HG03066 (cell line): ENCODE measurements at regions not wholly inside any gene's neighbourhood (a gene's known extent, or its start where the extent isn't known, plus 50 kb on each side); places are given as distances from the start of the nearest gene placed in this dataset.

Experiments used
- ATAC-seq: cut with Tn5 transposase; IDR thresholded peaks from one replicate; pipeline ENCODE4 v1.9.1; 2021; ENCODE audit warnings: low read depth; ENCODE audit not compliant: unreplicated experiment

- no peak for ATAC-seq
Observed at GRCh38 chr10:57964351-57964750, 303.3 kb downstream of the IPMK start.

- no peak for ATAC-seq
Observed at GRCh38 chr10:57963546-57963945, 304.1 kb downstream of the IPMK start.

- no peak for ATAC-seq
Observed at GRCh38 chr10:57962839-57963238, 304.9 kb downstream of the IPMK start.

GRCh38 chr10:57961487-57961886, 306.2 kb downstream of the IPMK start:
- no peak for ATAC-seq

GRCh38 chr10:57960406-57960805, 307.3 kb downstream of the IPMK start:
- no peak for ATAC-seq

GRCh38 chr10:57959318-57960006, 308.2 kb downstream of the IPMK start:
- no peak for ATAC-seq

- no peak for ATAC-seq
Observed at GRCh38 chr10:57955076-57955475, 312.6 kb downstream of the IPMK start.

- ATAC-seq = no peak
Observed at GRCh38 chr10:57952741-57953140, 315.0 kb downstream of the IPMK start.

GRCh38 chr10:57950442-57950974, 317.2 kb downstream of the IPMK start:
- ATAC-seq = no peak

GRCh38 chr10:57948796-57949195, 318.9 kb downstream of the IPMK start:
- ATAC-seq = no peak

GRCh38 chr10:57946833-57947232, 320.9 kb downstream of the IPMK start:
- ATAC-seq = no peak

GRCh38 chr10:57943701-57944100, 324.0 kb downstream of the IPMK start:
- no peak for ATAC-seq

- ATAC-seq = no peak
Observed at GRCh38 chr10:57925045-57925444, 342.6 kb downstream of the IPMK start.

GRCh38 chr10:57921140-57921539, 346.6 kb downstream of the IPMK start:
- ATAC-seq = no peak

- no peak for ATAC-seq
Observed at GRCh38 chr10:57919864-57920263, 347.8 kb downstream of the IPMK start.

GRCh38 chr10:57917019-57917418, 350.7 kb downstream of the IPMK start:
- no peak for ATAC-seq

- ATAC-seq = no peak
Observed at GRCh38 chr10:57905861-57906260, 361.8 kb downstream of the IPMK start.

- no peak for ATAC-seq
Observed at GRCh38 chr10:57905010-57905409, 362.7 kb downstream of the IPMK start.

GRCh38 chr10:57898231-57898630, 369.5 kb downstream of the IPMK start:
- no peak for ATAC-seq

GRCh38 chr10:57897611-57898010, 370.1 kb downstream of the IPMK start:
- no peak for ATAC-seq

GRCh38 chr10:57894361-57894760, 373.3 kb downstream of the IPMK start:
- no peak for ATAC-seq

GRCh38 chr10:57891201-57892006, 376.3 kb downstream of the IPMK start:
- no peak for ATAC-seq
